Thyroid gland (tissue), 4 donors: ENCODE measurements at regions not wholly inside any gene's neighbourhood (a gene's known extent, or its start where the extent isn't known, plus 50 kb on each side); places are given as distances from the start of the nearest gene placed in this dataset.

ENCODE experiments used
- DNase-seq, 2 donors: peaks; one replicate each; pipeline ENCODE4 v3.0.0-alpha.2; 2019
- H3K27ac ChIP-seq, 3 donors: fragments of 200-600 bp; sonication (generic); 1 replicate in 2 of 3; 2 replicates in 1 of 3; pipeline ENCODE4 v1.5.1; 2016 to 2019; ENCODE audit warnings: mild to moderate bottlenecking in 1 of 3, moderate library complexity in 1 of 3
- H3K27me3 ChIP-seq: fragments of 200-600 bp; sonication (generic); one replicate; pipeline ENCODE4 v1.5.1; 2019
- H3K36me3 ChIP-seq, 2 donors: fragments of 200-600 bp; sonication (generic); one replicate each; pipeline ENCODE4 v1.5.1; 2016 to 2019
- H3K4me1 ChIP-seq, 2 donors: fragments of 200-600 bp; sonication (generic); one replicate each; pipeline ENCODE4 v1.5.1; 2017 to 2019
- H3K4me3 ChIP-seq, 3 donors: fragments of 200-600 bp; sonication (generic); replicated peaks in 1 of 3; 1 replicate in 2 of 3; 2 replicates in 1 of 3; pipeline ENCODE4 v1.5.1; 2016; ENCODE audit warnings: mild to moderate bottlenecking in 1 of 3
- H3K9me3 ChIP-seq: fragments of 200-600 bp; sonication (generic); one replicate; pipeline ENCODE4 v1.5.1; 2017
- CTCF ChIP-seq, 6 experiments: fragments of 200-600 bp in 3 of 6; fragments of 450-650 bp in 3 of 6; sonication (generic) in 3 of 6; IDR thresholded peaks; one replicate each; pipeline ENCODE4 v1.5.1; 2016 to 2019; ENCODE audit warnings: antibody characterized with exemption in 6 of 6, mild to moderate bottlenecking in 2 of 6, inconsistent platforms in 1 of 6, moderate library complexity in 1 of 6
- POLR2A ChIP-seq, 2 donors: fragments of 450-650 bp; IDR thresholded peaks; one replicate each; pipeline ENCODE4 v1.6.1; 2017; ENCODE audit warnings: antibody characterized with exemption in 2 of 2, mild to moderate bottlenecking in 2 of 2, moderate library complexity in 1 of 2
- WGBS, 2 donors: methylation state at CpG; one replicate each; pipeline ENCODE4 v1.1.5; 2017; 5-methylcytosine and 5-hydroxymethylcytosine counted together
- intact Hi-C: fragments of 100-400 bp; cut with DNase I; formaldehyde crosslinking; loops from one replicate; pipeline ENCODE4 v1.15.1; 2023

- H3K4me3 ChIP-seq: no peak overlapping the region
- H3K4me1 ChIP-seq: no peaks in the 10 kb centered on the region
- no peak overlapping the region for H3K27ac ChIP-seq
- no peaks in the 10 kb centered on the region for H3K9me3 ChIP-seq
- intact Hi-C loops: no loop called here
- no peak for TF ChIP-seq POLR2A (IDR thresholded peaks at IDR 0.05)
- DNase-seq: no peak
- 93% methylated on average over 4 of the region's 4 CpGs for WGBS, 2 donors
- H3K27me3 ChIP-seq: peaks cover 8% of the 10 kb centered on the region
- H3K36me3 ChIP-seq: no peaks in the 10 kb centered on the region
Measured at GRCh38 chr10:107918171-107918570, 753.7 kb upstream of the SORCS1 start.

- Histone ChIP-seq H3K27me3 (peaks cover 8% of the 10 kb centered on the region), H3K9me3 (no peaks in the 10 kb centered on the region), H3K4me3 (no peak overlapping the region), H3K36me3 (no peaks in the 10 kb centered on the region), H3K27ac (no peak overlapping the region), H3K4me1 (no peaks in the 10 kb centered on the region)
- no peak for DNase-seq
- intact Hi-C loops: no loop called here
- WGBS, 2 donors: 9 to 13% methylated on average over 8 of the region's 8 CpGs
- TF ChIP-seq POLR2A (IDR thresholded peaks at IDR 0.05) (no peak), CTCF (IDR thresholded peaks at IDR 0.05) (no peak)
Measured at GRCh38 chr10:107915215-107915610, 750.7 kb upstream of the SORCS1 start.

GRCh38 chr10:107914450-107915214 is 750.1 kb upstream of the SORCS1 start:
- Histone ChIP-seq H3K4me3 (no peak overlapping the region), H3K27ac (no peak overlapping the region), H3K4me1 (no peaks in the 10 kb centered on the region), H3K27me3 (peaks cover 8% of the 10 kb centered on the region), H3K36me3 (no peaks in the 10 kb centered on the region), H3K9me3 (no peaks in the 10 kb centered on the region)
- DNase-seq: no peak
- no peak for TF ChIP-seq POLR2A (IDR thresholded peaks at IDR 0.05)
- TF ChIP-seq CTCF (IDR thresholded peaks at IDR 0.05): no peak
- intact Hi-C loops: no loop called here
- 3 to 5% methylated on average over 15 to 33 of the region's 78 CpGs for WGBS, 2 donors

GRCh38 chr10:107913317-107914294 is 749.1 kb upstream of the SORCS1 start:
- WGBS, 2 donors: 43 to 45% methylated on average over 6 of the region's 6 CpGs
- H3K27ac ChIP-seq: no peak overlapping the region
- intact Hi-C loops: no loop called here
- H3K36me3 ChIP-seq: no peaks in the 10 kb centered on the region
- H3K4me3 ChIP-seq: no peak overlapping the region
- H3K4me1 ChIP-seq: no peaks in the 10 kb centered on the region
- TF ChIP-seq POLR2A (IDR thresholded peaks at IDR 0.05): no peak
- TF ChIP-seq CTCF (IDR thresholded peaks at IDR 0.05): no peak
- DNase-seq: no peak
- no peaks in the 10 kb centered on the region for H3K9me3 ChIP-seq
- H3K27me3 ChIP-seq: peaks cover 8% of the 10 kb centered on the region

- intact Hi-C loops: no loop called here
- Histone ChIP-seq H3K4me3 (no peak overlapping the region), H3K9me3 (no peaks in the 10 kb centered on the region), H3K36me3 (no peaks in the 10 kb centered on the region), H3K27ac (no peak overlapping the region), H3K27me3 (no peaks in the 10 kb centered on the region), H3K4me1 (no peaks in the 10 kb centered on the region)
- no peak for TF ChIP-seq CTCF (IDR thresholded peaks at IDR 0.05)
- TF ChIP-seq POLR2A (IDR thresholded peaks at IDR 0.05): no peak
- no peak for DNase-seq
- WGBS, 2 donors: 74 to 81% methylated on average over 2 of the region's 2 CpGs
Measured at GRCh38 chr10:107901076-107901475, 736.6 kb upstream of the SORCS1 start.
